Hematopoietic multipotent progenitor cell treated with erythropoietin and hydrocortisone succinate and interleukin-3 and kit ligand, for 6 days (in vitro differentiated cells): ENCODE measurements at regions not wholly inside any gene's neighbourhood (a gene's known extent, or its start where the extent isn't known, plus 50 kb on each side); places are given as distances from the start of the nearest gene placed in this dataset.

ENCODE experiments used
- DNase-seq: peaks from one replicate; pipeline ENCODE4 v3.0.0-alpha.2; 2015

GRCh38 chr1:239262538-239262937 is 123.8 kb upstream of the CHRM3 start:
- no peak for DNase-seq

- DNase-seq, result no peak
These were observed 124.8 kb upstream of the CHRM3 start for GRCh38 chr1:239261521-239261920.

GRCh38 chr1:239260842-239261241 is 125.5 kb upstream of the CHRM3 start:
- DNase-seq, result no peak

- DNase-seq, result no peak
These were observed 130.7 kb upstream of the CHRM3 start for GRCh38 chr1:239255628-239256160.

- DNase-seq, result no peak
These were observed 131.4 kb upstream of the CHRM3 start for GRCh38 chr1:239254999-239255398.

- no peak for DNase-seq
These were observed 133.3 kb upstream of the CHRM3 start for GRCh38 chr1:239253032-239253431.

- no peak for DNase-seq
These were observed 135.9 kb upstream of the CHRM3 start for GRCh38 chr1:239250353-239251035.

GRCh38 chr1:239247285-239247684 is 139.1 kb upstream of the CHRM3 start:
- no peak for DNase-seq

GRCh38 chr1:239244084-239244483 is 142.3 kb upstream of the CHRM3 start:
- no peak for DNase-seq

- no peak for DNase-seq
These were observed 143.4 kb upstream of the CHRM3 start for GRCh38 chr1:239243006-239243405.

GRCh38 chr1:239242404-239242803 is 144.0 kb upstream of the CHRM3 start:
- DNase-seq, result no peak

- DNase-seq, result no peak
These were observed 145.6 kb upstream of the CHRM3 start for GRCh38 chr1:239240736-239241135.

GRCh38 chr1:239239529-239239928 is 146.8 kb upstream of the CHRM3 start:
- no peak for DNase-seq

GRCh38 chr1:239237912-239238311 is 148.5 kb upstream of the CHRM3 start:
- no peak for DNase-seq

- DNase-seq, result no peak
These were observed 152.7 kb upstream of the CHRM3 start for GRCh38 chr1:239233626-239234025.

- no peak for DNase-seq
These were observed 153.4 kb upstream of the CHRM3 start for GRCh38 chr1:239232921-239233320.

GRCh38 chr1:239228451-239228850 is 157.9 kb upstream of the CHRM3 start:
- no peak for DNase-seq

GRCh38 chr1:239225396-239225795 is 161.0 kb upstream of the CHRM3 start:
- DNase-seq, result no peak

GRCh38 chr1:239224100-239224499 is 162.3 kb upstream of the CHRM3 start:
- DNase-seq, result no peak

- no peak for DNase-seq
These were observed 163.4 kb upstream of the CHRM3 start for GRCh38 chr1:239222999-239223398.

GRCh38 chr1:239221656-239222055 is 164.7 kb upstream of the CHRM3 start:
- DNase-seq, result no peak

GRCh38 chr1:239219679-239220078 is 166.7 kb upstream of the CHRM3 start:
- no peak for DNase-seq

GRCh38 chr1:239218301-239218700 is 168.1 kb upstream of the CHRM3 start:
- DNase-seq, result no peak

GRCh38 chr1:239212811-239213220 is 173.6 kb upstream of the CHRM3 start:
- DNase-seq, result no peak

GRCh38 chr1:239209591-239209990 is 176.8 kb upstream of the CHRM3 start:
- no peak for DNase-seq
